ENCODE measurements at regions not wholly inside any gene's neighbourhood (a gene's known extent, or its start where the extent isn't known, plus 50 kb on each side); places are given as distances from the start of the nearest gene placed in this dataset.

DNA sequence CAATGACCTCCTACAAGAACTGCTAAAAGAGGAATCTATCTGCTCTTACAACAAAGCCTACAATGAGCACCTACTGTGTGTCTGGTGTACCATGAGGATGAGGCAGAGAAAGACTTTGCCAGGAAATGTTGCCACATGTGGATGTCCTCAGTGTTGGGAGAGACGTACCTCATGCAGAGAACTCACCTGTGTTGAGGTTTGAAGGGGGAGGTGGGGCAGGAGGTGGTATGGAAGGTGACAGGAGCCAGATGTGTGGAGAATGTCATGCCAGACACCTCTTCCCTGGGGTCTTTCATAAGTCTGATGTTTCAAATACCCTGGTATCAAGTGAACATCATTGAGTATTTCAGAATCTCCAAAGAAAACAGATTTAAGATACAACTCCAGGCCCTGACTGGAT is 220.1 kb upstream of the RNF32 start:
- Histone ChIP-seq H3K36me3 (replicated peaks in 1 of 2; ENCODE audit: control extremely low read depth in 1 of 2, control insufficient read depth in 1 of 2, extremely low read depth in 1 of 2, insufficient read depth in 2 of 2, low read length in 1 of 2) (no peaks in the 10 kb centered on the region), H3K4me2 (replicated peaks; ENCODE audit: low read depth, low read length, poor library complexity, severe bottlenecking) (no peak overlapping the region), H3K4me1 (ENCODE audit: control insufficient read depth in 2 of 2, insufficient read depth in 2 of 2, low read length in 2 of 2) (no peaks in the 10 kb centered on the region), H4K20me1 (ENCODE audit: control insufficient read depth, insufficient read depth, low read length, poor library complexity, severe bottlenecking) (no peaks in the 10 kb centered on the region), H3K9me3 (ENCODE audit: control extremely low read depth in 1 of 3, control insufficient read depth in 2 of 3, insufficient read depth in 1 of 3, low read length in 2 of 3) (peaks cover 0 to 3% (median 0%) of the 10 kb centered on the region in 3 donors), H3K79me2 (ENCODE audit: control insufficient read depth, insufficient read depth, low read length) (no peaks in the 10 kb centered on the region), H3K27ac (ENCODE audit: low read length in 2 of 2) (no peak overlapping the region), H3K27me3 (replicated peaks in 1 of 4; ENCODE audit: control extremely low read depth in 1 of 4, control insufficient read depth in 3 of 4, insufficient read depth in 4 of 4, low read length in 3 of 4) (peaks cover 0 to 4% (median 0%) of the 10 kb centered on the region in 4 experiments), H3K9ac (ENCODE audit: low read length) (no peak overlapping the region), H3K4me3 (ENCODE audit: control extremely low read depth in 1 of 5, extremely low read depth in 1 of 5, insufficient read depth in 1 of 5, low read depth in 2 of 5, low read length in 4 of 5) (no peak overlapping the region), H2AFZ (ENCODE audit: insufficient read depth, low read depth, low read length, poor library complexity, severe bottlenecking) (no peak overlapping the region)
- WGBS (ENCODE audit: insufficient coverage): 92% methylated on average over 1 of the region's 1 CpG
- Mint-ChIP-seq H3K4me3 (no peak overlapping the region), H3K27ac (no peak overlapping the region), H3K27me3 (peaks cover 4% of the 10 kb centered on the region), H3K9me3 (ENCODE audit: insufficient read depth) (peaks cover 8% of the 10 kb centered on the region), H3K4me1 (no peaks in the 10 kb centered on the region)
- ATAC-seq (ENCODE audit: low read depth) (no peak), DNase-seq (no peak)
- ChIA-PET POLR2A (no interaction called here), CTCF (no interaction called here)
- intact Hi-C loops (cut with micrococcal nuclease): no loop called here
- TF ChIP-seq EZH2 (IDR thresholded peaks at IDR 0.05; ENCODE audit: borderline replicate concordance, insufficient read depth, low read depth, low read length, poor library complexity, severe bottlenecking): no peak
- TF ChIP-seq, protein P1, sequence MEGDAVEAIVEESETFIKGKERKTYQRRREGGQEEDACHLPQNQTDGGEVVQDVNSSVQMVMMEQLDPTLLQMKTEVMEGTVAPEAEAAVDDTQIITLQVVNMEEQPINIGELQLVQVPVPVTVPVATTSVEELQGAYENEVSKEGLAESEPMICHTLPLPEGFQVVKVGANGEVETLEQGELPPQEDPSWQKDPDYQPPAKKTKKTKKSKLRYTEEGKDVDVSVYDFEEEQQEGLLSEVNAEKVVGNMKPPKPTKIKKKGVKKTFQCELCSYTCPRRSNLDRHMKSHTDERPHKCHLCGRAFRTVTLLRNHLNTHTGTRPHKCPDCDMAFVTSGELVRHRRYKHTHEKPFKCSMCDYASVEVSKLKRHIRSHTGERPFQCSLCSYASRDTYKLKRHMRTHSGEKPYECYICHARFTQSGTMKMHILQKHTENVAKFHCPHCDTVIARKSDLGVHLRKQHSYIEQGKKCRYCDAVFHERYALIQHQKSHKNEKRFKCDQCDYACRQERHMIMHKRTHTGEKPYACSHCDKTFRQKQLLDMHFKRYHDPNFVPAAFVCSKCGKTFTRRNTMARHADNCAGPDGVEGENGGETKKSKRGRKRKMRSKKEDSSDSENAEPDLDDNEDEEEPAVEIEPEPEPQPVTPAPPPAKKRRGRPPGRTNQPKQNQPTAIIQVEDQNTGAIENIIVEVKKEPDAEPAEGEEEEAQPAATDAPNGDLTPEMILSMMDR (IDR thresholded peaks at IDR 0.05): no peak

DNA sequence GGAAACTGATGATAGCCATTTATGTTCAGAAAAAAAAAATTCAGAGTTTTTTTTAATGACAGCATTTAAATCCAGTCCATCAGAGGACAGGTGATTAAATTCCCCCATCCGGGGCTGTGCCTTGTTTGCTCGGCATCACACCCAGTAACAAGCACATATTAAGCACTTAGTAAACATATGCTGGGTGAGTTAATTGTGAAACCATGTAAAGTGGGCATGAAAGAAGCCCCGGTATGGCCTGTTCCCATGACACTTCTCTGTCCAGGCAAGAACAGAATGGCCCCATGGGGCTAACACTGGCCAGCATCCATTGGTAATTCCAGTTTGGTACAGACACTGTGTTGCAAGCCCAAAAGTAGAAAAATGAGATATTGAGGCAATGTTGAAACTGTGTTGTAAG is 220.8 kb upstream of the RNF32 start:
- Histone ChIP-seq H3K9ac (ENCODE audit: low read length) (no peak overlapping the region), H2AFZ (ENCODE audit: insufficient read depth, low read depth, low read length, poor library complexity, severe bottlenecking) (no peak overlapping the region), H3K27me3 (replicated peaks in 1 of 4; ENCODE audit: control extremely low read depth in 1 of 4, control insufficient read depth in 3 of 4, insufficient read depth in 4 of 4, low read length in 3 of 4) (no peaks in the 10 kb centered on the region), H3K36me3 (replicated peaks in 1 of 2; ENCODE audit: control extremely low read depth in 1 of 2, control insufficient read depth in 1 of 2, extremely low read depth in 1 of 2, insufficient read depth in 2 of 2, low read length in 1 of 2) (no peaks in the 10 kb centered on the region), H4K20me1 (ENCODE audit: control insufficient read depth, insufficient read depth, low read length, poor library complexity, severe bottlenecking) (no peaks in the 10 kb centered on the region), H3K4me2 (replicated peaks; ENCODE audit: low read depth, low read length, poor library complexity, severe bottlenecking) (no peak overlapping the region), H3K4me1 (ENCODE audit: control insufficient read depth in 2 of 2, insufficient read depth in 2 of 2, low read length in 2 of 2) (no peaks in the 10 kb centered on the region), H3K79me2 (ENCODE audit: control insufficient read depth, insufficient read depth, low read length) (no peaks in the 10 kb centered on the region), H3K4me3 (ENCODE audit: control extremely low read depth in 1 of 5, extremely low read depth in 1 of 5, insufficient read depth in 1 of 5, low read depth in 2 of 5, low read length in 4 of 5) (no peak overlapping the region), H3K27ac (ENCODE audit: low read length in 2 of 2) (no peak overlapping the region), H3K9me3 (ENCODE audit: control extremely low read depth in 1 of 3, control insufficient read depth in 2 of 3, insufficient read depth in 1 of 3, low read length in 2 of 3) (peaks cover 0 to 3% (median 0%) of the 10 kb centered on the region in 3 donors)
- intact Hi-C loops (cut with micrococcal nuclease): no loop called here
- ChIA-PET CTCF (no interaction called here), POLR2A (no interaction called here)
- H3K27me3 Mint-ChIP-seq: peaks cover 4% of the 10 kb centered on the region
- H3K9me3 Mint-ChIP-seq (ENCODE audit: insufficient read depth): peaks cover 8% of the 10 kb centered on the region
- ATAC-seq (ENCODE audit: low read depth) (no peak), DNase-seq (no peak)
- TF ChIP-seq EZH2 (IDR thresholded peaks at IDR 0.05; ENCODE audit: borderline replicate concordance, insufficient read depth, low read depth, low read length, poor library complexity, severe bottlenecking): no peak
- TF ChIP-seq, protein P1 (IDR thresholded peaks at IDR 0.05): no peak
- no peak overlapping the region for H3K27ac Mint-ChIP-seq
- H3K4me3 Mint-ChIP-seq: no peak overlapping the region
- H3K4me1 Mint-ChIP-seq: no peaks in the 10 kb centered on the region
- WGBS (ENCODE audit: insufficient coverage): 89% methylated on average over 1 of the region's 3 CpGs

Measured in B cell (primary cell).